Spinal cord (tissue), 9 donors: ENCODE measurements at regions not wholly inside any gene's neighbourhood (a gene's known extent, or its start where the extent isn't known, plus 50 kb on each side); places are given as distances from the start of the nearest gene placed in this dataset.
A peak's percentile ranks its signal among the peaks of the same experiment; 100 is the strongest.
"Not testable (repeated sequence)": the region's sequence is repeated elsewhere in the genome, so short reads cannot be mapped to it uniquely, and the experiment has no call there.

Experiments used
- DNase-seq, 6 donors: peaks; one replicate each; pipeline versions ENCODE4 v3.0.0 to v3.0.0-alpha.2; 2013 to 2015; ENCODE audit warnings: low spot score in 6 of 6, low read depth in 4 of 6
- H3K27ac ChIP-seq: one replicate; pipeline ENCODE4 v1.5.1; 2013; ENCODE audit warnings: low read depth, low read length, control low read depth
- H3K27me3 ChIP-seq: one replicate; pipeline ENCODE4 v1.6.1; 2013; ENCODE audit warnings: low read length; ENCODE audit not compliant: control insufficient read depth, insufficient read depth
- H3K36me3 ChIP-seq: one replicate; pipeline ENCODE4 v1.6.1; 2013; ENCODE audit warnings: low read length; ENCODE audit not compliant: control insufficient read depth, insufficient read depth
- H3K4me1 ChIP-seq: one replicate; pipeline ENCODE4 v1.6.1; 2013; ENCODE audit warnings: low read length; ENCODE audit not compliant: control insufficient read depth, insufficient read depth
- H3K4me3 ChIP-seq: one replicate; pipeline ENCODE4 v1.5.1; 2013; ENCODE audit warnings: low read depth, low read length, control low read depth
- H3K9me3 ChIP-seq: one replicate; pipeline ENCODE4 v1.6.1; 2013; ENCODE audit warnings: low read length; ENCODE audit not compliant: control insufficient read depth, insufficient read depth
- WGBS: methylation state at CpG from one replicate; pipeline ENCODE4 v1.1.5; 2013; ENCODE audit warnings: missing lambda C conversion rate; ENCODE audit not compliant: insufficient coverage; 5-methylcytosine and 5-hydroxymethylcytosine counted together
- donor health status: healthy.

GRCh38 chr9:80500300-80500699 lies 928.5 kb downstream of the TLE4 start:
- Histone ChIP-seq H3K4me1 (no peaks in the 10 kb centered on the region), H3K27ac (no peak overlapping the region), H3K36me3 (no peaks in the 10 kb centered on the region), H3K4me3 (no peak overlapping the region), H3K27me3 (no peaks in the 10 kb centered on the region), H3K9me3 (no peaks in the 10 kb centered on the region)
- WGBS, result 97% methylated on average over 2 of the region's 4 CpGs
- no peak for DNase-seq

GRCh38 chr9:80498001-80498555 lies 926.3 kb downstream of the TLE4 start:
- Histone ChIP-seq H3K27me3 (no peaks in the 10 kb centered on the region), H3K9me3 (no peaks in the 10 kb centered on the region), H3K4me1 (no peaks in the 10 kb centered on the region), H3K4me3 (no peak overlapping the region), H3K36me3 (no peaks in the 10 kb centered on the region), H3K27ac (no peak overlapping the region)
- peak in 2 of 6 donors; percentile 28 to 70 for DNase-seq
- WGBS, result 64% methylated on average over 5 of the region's 6 CpGs

DNA sequence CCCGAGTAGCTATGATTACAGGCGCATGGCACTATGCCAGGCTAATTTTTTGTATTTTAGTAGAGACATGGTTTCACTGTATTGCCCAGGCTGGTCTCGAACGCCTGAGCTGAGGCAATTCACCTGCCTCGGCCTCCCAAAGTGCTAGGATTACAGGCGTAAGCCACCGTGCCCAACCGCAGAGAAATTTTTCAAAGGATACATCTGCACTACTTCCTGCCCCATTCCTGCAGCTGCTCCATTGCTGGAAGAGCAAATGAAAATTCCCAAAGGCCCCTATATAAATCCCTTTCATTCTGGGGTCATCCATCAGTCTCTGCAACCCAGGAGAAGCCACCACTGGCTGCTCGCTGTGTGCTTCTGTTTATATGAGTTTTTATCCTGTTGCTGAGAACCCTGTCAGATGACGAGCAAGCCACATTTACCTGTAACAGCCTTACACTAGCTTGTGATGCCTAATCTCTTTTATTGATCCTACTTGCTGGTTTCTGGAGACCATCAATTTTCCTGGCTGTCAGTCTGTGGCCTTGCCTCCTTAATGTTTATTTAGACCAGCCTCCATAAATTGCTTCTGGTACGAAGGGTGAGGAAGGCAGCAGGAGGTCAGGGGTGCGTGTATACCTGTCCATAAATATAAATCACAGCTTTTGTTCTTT lies 925.3 kb downstream of the TLE4 start:
- Histone ChIP-seq H3K27me3 (no peaks in the 10 kb centered on the region), H3K4me3 (no peak overlapping the region), H3K36me3 (no peaks in the 10 kb centered on the region), H3K4me1 (no peaks in the 10 kb centered on the region), H3K27ac (no peak overlapping the region), H3K9me3 (no peaks in the 10 kb centered on the region)
- DNase-seq, result peak in 1 of 6 donors; percentile 53
- 86% methylated on average over 8 of the region's 12 CpGs for WGBS

DNA sequence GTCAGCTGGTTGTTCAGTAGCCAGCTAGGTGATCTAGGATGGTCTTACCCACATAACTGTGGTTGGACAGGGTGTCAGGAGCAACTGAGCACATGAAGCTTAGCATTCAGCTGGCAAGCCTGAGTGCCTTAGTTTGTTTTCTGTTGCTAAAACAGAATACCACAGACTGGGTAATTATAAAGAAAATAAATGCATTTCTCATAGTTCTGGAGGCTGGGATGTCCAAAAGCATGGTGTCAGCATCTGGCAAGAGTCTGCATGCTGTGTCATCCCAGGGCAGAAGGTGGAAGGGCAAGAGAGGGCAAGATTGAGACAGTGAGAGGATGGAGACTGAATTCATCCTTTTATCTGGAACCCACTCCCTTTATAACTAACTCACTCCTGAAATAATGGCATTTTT lies 921.5 kb downstream of the TLE4 start:
- Histone ChIP-seq H3K4me1 (no peaks in the 10 kb centered on the region), H3K27ac (no peak overlapping the region), H3K4me3 (no peak overlapping the region), H3K36me3 (no peaks in the 10 kb centered on the region), H3K9me3 (no peaks in the 10 kb centered on the region), H3K27me3 (no peaks in the 10 kb centered on the region)
- no peak for DNase-seq

DNA sequence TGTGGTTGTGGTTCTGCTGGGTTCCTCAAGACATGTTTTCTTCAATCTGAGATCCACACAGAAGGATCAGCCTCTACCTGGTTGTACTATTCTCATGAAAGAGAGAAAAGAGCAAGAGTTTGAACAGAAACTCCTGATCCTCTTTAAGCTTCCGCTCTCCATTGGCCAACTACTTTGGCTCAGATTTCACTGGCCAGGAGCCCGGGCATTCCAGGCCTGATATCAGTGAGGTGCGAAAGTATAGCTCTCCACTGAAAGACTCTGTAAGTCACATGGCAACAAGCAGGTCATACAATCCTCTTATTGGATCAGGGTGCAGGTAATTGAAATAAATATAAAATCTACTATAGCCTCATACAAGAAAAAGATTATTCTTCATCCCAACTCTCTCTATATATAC lies 920.5 kb downstream of the TLE4 start:
- no peak for DNase-seq
- no peaks in the 10 kb centered on the region for H3K27me3 ChIP-seq
- WGBS, result 100% methylated on average over 2 of the region's 3 CpGs
- H3K4me3 ChIP-seq, result no peak overlapping the region
- no peaks in the 10 kb centered on the region for H3K36me3 ChIP-seq
- H3K4me1 ChIP-seq, result no peaks in the 10 kb centered on the region
- H3K27ac ChIP-seq, result no peak overlapping the region
- H3K9me3 ChIP-seq, result no peaks in the 10 kb centered on the region

DNA sequence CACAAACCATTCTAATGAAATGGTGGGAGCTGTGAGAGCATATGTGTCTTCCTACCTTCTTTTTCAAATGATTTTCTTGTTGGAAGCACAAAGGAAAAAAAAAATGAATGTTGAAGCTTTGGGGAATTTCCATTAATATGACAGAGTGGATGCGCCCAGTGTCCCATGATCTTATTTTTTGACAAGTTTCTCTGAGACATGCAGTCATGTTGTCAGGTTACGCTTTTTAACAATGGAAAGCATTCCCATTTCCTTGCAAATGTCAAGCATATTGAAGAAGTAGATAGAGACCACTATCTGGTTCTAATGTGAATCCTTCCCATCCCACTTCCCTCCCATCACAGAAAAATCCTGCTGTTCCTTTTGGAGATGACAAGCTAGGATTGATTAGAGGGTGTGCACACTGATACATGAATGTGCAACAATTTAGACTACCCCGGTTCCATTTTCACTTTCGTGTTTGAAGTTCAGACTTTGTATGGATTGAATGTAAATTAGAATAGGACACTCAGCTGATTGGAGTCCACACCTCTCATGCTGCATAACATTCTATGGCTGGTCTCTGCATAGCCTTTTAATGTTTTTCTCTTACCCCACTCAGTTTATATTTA lies 919.4 kb downstream of the TLE4 start:
- Histone ChIP-seq H3K36me3 (no peaks in the 10 kb centered on the region), H3K27me3 (no peaks in the 10 kb centered on the region), H3K4me3 (no peak overlapping the region), H3K27ac (no peak overlapping the region), H3K4me1 (no peaks in the 10 kb centered on the region), H3K9me3 (no peaks in the 10 kb centered on the region)
- 100% methylated on average over 1 of the region's 4 CpGs for WGBS
- no peak for DNase-seq

DNA sequence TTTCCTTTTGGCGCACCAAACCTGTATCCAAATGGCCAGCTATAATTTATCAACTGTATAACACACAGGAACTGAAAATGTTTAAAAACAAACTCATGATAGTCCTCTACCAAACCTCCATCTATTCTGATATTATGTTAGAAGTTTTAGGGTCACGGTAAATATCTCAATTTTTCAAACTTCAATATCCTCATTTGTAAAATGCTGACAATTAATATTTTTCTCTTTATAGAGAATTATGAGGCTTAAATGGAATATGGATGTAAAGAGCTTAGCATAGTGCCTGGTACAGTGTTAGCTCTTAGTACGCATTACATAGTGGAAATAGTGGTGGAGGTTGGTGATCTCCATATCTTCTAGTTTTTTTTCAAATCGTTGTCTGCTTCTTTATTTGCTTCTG lies 917.6 kb downstream of the TLE4 start:
- no peaks in the 10 kb centered on the region for H3K36me3 ChIP-seq
- no peak overlapping the region for H3K4me3 ChIP-seq
- H3K4me1 ChIP-seq, result no peaks in the 10 kb centered on the region
- no peaks in the 10 kb centered on the region for H3K9me3 ChIP-seq
- DNase-seq, result no peak
- H3K27ac ChIP-seq, result no peak overlapping the region
- no CpG with 5 or more reads among the region's 4 CpGs for WGBS
- no peaks in the 10 kb centered on the region for H3K27me3 ChIP-seq

DNA sequence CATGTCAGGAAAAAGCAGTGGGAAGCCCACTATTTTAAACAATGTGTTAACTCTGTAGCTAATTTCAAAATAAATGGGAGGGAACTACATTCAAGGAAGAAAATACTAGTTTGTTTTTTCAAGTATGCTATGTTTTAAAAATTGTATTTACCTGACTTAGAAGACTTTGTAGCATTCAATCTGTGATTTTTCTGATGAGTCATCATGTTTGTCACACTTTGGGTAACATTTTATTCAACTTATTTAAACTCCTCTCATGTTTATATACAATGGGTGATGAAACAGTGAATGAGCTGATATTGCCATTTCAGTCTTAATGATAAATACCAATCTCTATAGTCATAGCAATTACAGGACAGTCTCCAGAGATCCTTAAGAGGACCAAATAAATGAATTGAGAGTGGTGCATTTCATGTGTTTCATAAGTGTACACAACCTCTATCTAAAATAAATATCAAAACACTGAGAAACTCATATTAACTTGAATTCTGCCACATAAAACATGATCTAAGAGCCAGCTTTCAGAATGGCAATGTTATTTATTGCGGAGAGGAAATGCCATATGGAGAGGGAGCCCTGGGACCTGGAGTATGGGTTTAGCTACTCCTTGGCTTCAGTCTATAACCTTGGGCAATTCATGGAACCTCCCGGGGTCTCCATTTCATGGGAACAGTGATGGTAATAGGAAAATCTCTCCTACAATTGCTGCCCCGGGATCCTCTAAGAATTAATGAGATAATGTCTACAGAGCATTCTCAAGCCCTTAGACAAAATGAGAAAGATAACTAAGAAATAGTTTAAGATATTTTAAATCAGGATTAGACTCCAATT lies 913.9 kb downstream of the TLE4 start:
- DNase-seq, result peak in 1 of 6 donors; percentile 65
- H3K27me3 ChIP-seq, result no peaks in the 10 kb centered on the region
- H3K36me3 ChIP-seq, result no peaks in the 10 kb centered on the region
- no peaks in the 10 kb centered on the region for H3K4me1 ChIP-seq
- no CpG with 5 or more reads among the region's 3 CpGs for WGBS
- H3K4me3 ChIP-seq, result no peak overlapping the region
- peaks cover 6% of the 10 kb centered on the region for H3K9me3 ChIP-seq
- no peak overlapping the region for H3K27ac ChIP-seq

DNA sequence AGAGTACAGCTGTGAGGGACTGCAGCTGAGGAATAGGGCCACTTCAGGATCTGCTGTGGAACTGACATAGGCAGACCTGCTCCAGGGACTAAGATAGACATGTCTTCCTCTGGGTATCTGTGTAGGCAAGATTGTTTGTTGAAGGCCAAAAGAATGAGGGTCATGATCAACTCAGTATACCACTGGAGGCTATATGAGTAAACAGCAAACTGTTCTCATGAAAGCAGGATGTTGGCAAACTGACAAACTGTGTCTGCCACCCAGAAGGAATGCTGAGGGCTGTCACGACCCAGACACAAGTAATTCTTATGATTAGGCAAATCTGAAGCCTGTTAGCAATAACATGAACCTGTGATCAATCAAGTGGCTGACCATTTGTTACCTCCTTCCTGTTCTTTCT lies 910.5 kb downstream of the TLE4 start:
- H3K27ac ChIP-seq, result not testable (repeated sequence)

More for the DNA sequence above, 910.5 kb downstream of the TLE4 start:
- not testable (repeated sequence) for H3K27me3 ChIP-seq, H3K36me3 ChIP-seq, DNase-seq, H3K4me1 ChIP-seq, H3K4me3 ChIP-seq, H3K9me3 ChIP-seq
- 63% methylated on average over 1 of the region's 1 CpG for WGBS
